SK-N-SH (cell line): ENCODE measurements at regions not wholly inside any gene's neighbourhood (a gene's known extent, or its start where the extent isn't known, plus 50 kb on each side); places are given as distances from the start of the nearest gene placed in this dataset.

Experiments
- CTCF ChIA-PET: fragments of 300-600, 350-600 bp; formaldehyde crosslinking; extraction: SDS; loops from one replicate; lab custom pipeline; 2021; lab: Yijun Ruan, JAX
- POLR2A ChIA-PET: fragments of 350-600 bp; sonication (Branson Sonifier 250); formaldehyde crosslinking; extraction: SDS; loops from one replicate; lab custom pipeline; 2020; ENCODE audit warnings: antibody characterized with exemption, inconsistent platforms; lab: Yijun Ruan, JAX
- DNase-seq: peaks from one replicate; pipeline ENCODE4 v3.0.0; 2012
- H2AFZ ChIP-seq: fragments of 200-600 bp; sonication (generic); 2 replicates; pipeline ENCODE4 v1.8.1; 2016; ENCODE audit warnings: antibody characterized with exemption, mild to moderate bottlenecking, low read depth
- H3F3A ChIP-seq: fragments of 200-600 bp; sonication (generic); replicated peaks from 2 replicates; pipeline ENCODE3; 2016; ENCODE audit warnings: antibody characterized with exemption, mild to moderate bottlenecking; ENCODE audit not compliant: insufficient read depth
- H3K27ac ChIP-seq, 2 experiments: fragments of 200-500 bp in 1 of 2; fragments of 200-600 bp in 1 of 2; sonication (Bioruptor generic) in 1 of 2; sonication (generic), shearing (Covaris generic) in 1 of 2; 2 replicates each; pipeline versions ENCODE4 v1.5.1 to v1.6.1; 2014 to 2016; ENCODE audit warnings: low read depth in 2 of 2, inconsistent platforms in 1 of 2, low read length in 1 of 2, mild to moderate bottlenecking in 1 of 2, mixed read lengths in 1 of 2
- H3K27me3 ChIP-seq: fragments of 200-600 bp; sonication (generic), shearing (Covaris generic); 2 replicates; pipeline ENCODE4 v1.6.1; 2016; ENCODE audit warnings: mixed run types; ENCODE audit not compliant: insufficient read depth
- H3K36me3 ChIP-seq, 2 experiments: fragments of 200-500 bp in 1 of 2; fragments of 200-600 bp in 1 of 2; sonication (Bioruptor generic) in 1 of 2; sonication (generic) in 1 of 2; replicated peaks in 1 of 2; 2 replicates each; pipeline versions ENCODE3 to v1.5.1; 2014 to 2016; ENCODE audit warnings: low read length in 1 of 2, mild to moderate bottlenecking in 1 of 2; ENCODE audit not compliant: insufficient read depth in 2 of 2, control insufficient read depth in 1 of 2
- H3K4me1 ChIP-seq, 2 experiments: fragments of 200-500 bp in 1 of 2; fragments of 200-600 bp in 1 of 2; sonication (Bioruptor generic) in 1 of 2; sonication (generic), shearing (Covaris generic) in 1 of 2; 2 replicates each; pipeline versions ENCODE4 v1.5.1 to v1.6.1; 2014 to 2016; ENCODE audit warnings: low read depth in 1 of 2, low read length in 1 of 2, mixed run types in 1 of 2; ENCODE audit not compliant: insufficient read depth in 2 of 2, control insufficient read depth in 1 of 2
- H3K4me2 ChIP-seq: fragments of 200-600 bp; sonication (generic), shearing (Covaris generic); 2 replicates; pipeline ENCODE4 v1.6.1; 2017; ENCODE audit warnings: mixed run types
- H3K4me3 ChIP-seq, 2 experiments: fragments of 200-500 bp in 1 of 2; fragments of 200-600 bp in 1 of 2; sonication (Bioruptor generic) in 1 of 2; sonication (generic), shearing (Covaris generic) in 1 of 2; 2 replicates each; pipeline versions ENCODE4 v1.5.1 to v1.8.1; 2014 to 2016; ENCODE audit warnings: low read depth in 2 of 2, inconsistent platforms in 1 of 2, low read length in 1 of 2, mild to moderate bottlenecking in 1 of 2, mixed read lengths in 1 of 2, moderate library complexity in 1 of 2
- H3K79me2 ChIP-seq: fragments of 200-600 bp; sonication (generic); 2 replicates; pipeline ENCODE4 v1.8.1; 2017; ENCODE audit warnings: mild to moderate bottlenecking; ENCODE audit not compliant: insufficient read depth
- H3K9ac ChIP-seq: fragments of 200-600 bp; sonication (generic); 2 replicates; pipeline ENCODE4 v1.6.1; 2017; ENCODE audit warnings: mixed run types
- H3K9me2 ChIP-seq: fragments of 200-600 bp; sonication (generic); 2 replicates; pipeline ENCODE4 v1.6.1; 2017; ENCODE audit warnings: mixed run types
- H3K9me3 ChIP-seq: fragments of 200-600 bp; sonication (generic); 2 replicates; pipeline ENCODE4 v1.6.1; 2017; ENCODE audit warnings: mixed run types, mild to moderate bottlenecking, moderate library complexity
- H4K20me1 ChIP-seq: fragments of 200-600 bp; sonication (generic); 2 replicates; pipeline ENCODE4 v1.6.1; 2017; ENCODE audit warnings: mild to moderate bottlenecking, mixed run types; ENCODE audit not compliant: insufficient read depth
- ELF1 ChIP-seq: IDR thresholded peaks from 2 replicates; pipeline ENCODE4 v1.4.0; 2012
- EP300 ChIP-seq, 2 experiments: IDR thresholded peaks; 2 replicates each; pipeline versions ENCODE4 v1.4.0 to v1.6.1; 2012; ENCODE audit warnings: borderline replicate concordance in 1 of 2, low read depth in 1 of 2, low read length in 1 of 2
- EZH2phosphoT487 ChIP-seq: fragments of 200-600 bp; sonication (generic); IDR thresholded peaks from 2 replicates; pipeline ENCODE4 v1.6.1; 2017; ENCODE audit warnings: low read depth, mixed run types, mild to moderate bottlenecking, antibody characterized with exemption, moderate library complexity, borderline replicate concordance
- FOSL2 ChIP-seq: IDR thresholded peaks from 2 replicates; pipeline ENCODE4 v1.4.0; 2012; ENCODE audit warnings: low read depth, mild to moderate bottlenecking, moderate library complexity, borderline replicate concordance
- FOXM1 ChIP-seq: IDR thresholded peaks from 2 replicates; pipeline ENCODE4 v1.4.0; 2012; ENCODE audit warnings: low read depth, mild to moderate bottlenecking
- JUND ChIP-seq: IDR thresholded peaks from 2 replicates; pipeline ENCODE4 v1.4.0; 2012
- MEF2A ChIP-seq: IDR thresholded peaks from 2 replicates; pipeline ENCODE4 v1.4.0; 2012; ENCODE audit warnings: low read depth, borderline replicate concordance
- NFIC ChIP-seq: IDR thresholded peaks from 2 replicates; pipeline ENCODE4 v1.4.0; 2012; ENCODE audit warnings: borderline replicate concordance
- POLR2AphosphoS5 ChIP-seq: IDR thresholded peaks from 2 replicates; pipeline ENCODE4 v1.6.1; 2012; ENCODE audit warnings: low read depth, low read length
- RAD21 ChIP-seq: IDR thresholded peaks from 2 replicates; pipeline ENCODE4 v1.6.1; 2012; ENCODE audit warnings: mild to moderate bottlenecking, low read length
- RCOR1 ChIP-seq: fragments of 150-350 bp; IDR thresholded peaks from 2 replicates; pipeline ENCODE4 v1.6.1; 2017; ENCODE audit warnings: antibody characterized with exemption, low read length
- SIN3A ChIP-seq: IDR thresholded peaks from 2 replicates; pipeline ENCODE4 v1.6.1; 2012; ENCODE audit warnings: low read depth, mild to moderate bottlenecking, low read length, moderate library complexity, borderline replicate concordance
- SMC3 ChIP-seq: IDR thresholded peaks from 2 replicates; pipeline ENCODE4 v1.6.1; 2012; ENCODE audit warnings: low read depth, low read length, improper control_type of control experiment
- TAF1 ChIP-seq: IDR thresholded peaks from 2 replicates; pipeline ENCODE4 v1.6.1; 2012; ENCODE audit warnings: low read depth, mild to moderate bottlenecking, low read length, moderate library complexity, borderline replicate concordance
- TEAD4 ChIP-seq: IDR thresholded peaks from 2 replicates; pipeline ENCODE4 v1.4.0; 2012; ENCODE audit warnings: mild to moderate bottlenecking, borderline replicate concordance; ENCODE audit not compliant: insufficient read depth
- USF2 ChIP-seq: fragments of 150-350 bp; IDR thresholded peaks from 2 replicates; pipeline ENCODE4 v1.6.1; 2017; ENCODE audit warnings: antibody characterized with exemption, low read length, low read depth, borderline replicate concordance
- WGBS: methylation state at CpG from one replicate; pipeline ENCODE4 v1.1.6; 2017; ENCODE audit warnings: low lambda C conversion rate; 5-methylcytosine and 5-hydroxymethylcytosine counted together
- TF ChIP-seq, protein P1 (sequence below): IDR thresholded peaks from 2 replicates; pipeline ENCODE4 v1.6.1; 2012; ENCODE audit warnings: mild to moderate bottlenecking, low read depth, low read length, moderate library complexity
- TF ChIP-seq, protein P2 (sequence below): IDR thresholded peaks from 2 replicates; pipeline ENCODE4 v1.4.0; 2012; ENCODE audit warnings: low read depth, borderline replicate concordance

- Histone ChIP-seq H3K27ac (no peak overlapping the region), H3K9ac (no peak overlapping the region), H3K4me2 (no peak overlapping the region), H2AFZ (no peak overlapping the region), H3F3A (peaks cover 7% of the 10 kb centered on the region), H4K20me1 (no peaks in the 10 kb centered on the region), H3K36me3 (no peaks in the 10 kb centered on the region), H3K9me2 (no peaks in the 10 kb centered on the region), H3K4me1 (no peaks in the 10 kb centered on the region), H3K4me3 (no peak overlapping the region), H3K79me2 (no peaks in the 10 kb centered on the region), H3K27me3 (peaks cover 42% of the 10 kb centered on the region), H3K9me3 (no peaks in the 10 kb centered on the region)
- TF ChIP-seq FOSL2 (no peak), FOXM1 (no peak), EP300 (IDR thresholded peaks at IDR 0.05; ENCODE audit: borderline replicate concordance in 1 of 2, low read depth in 1 of 2, low read length in 1 of 2) (no peak), MEF2A (no peak), EZH2phosphoT487 (no peak), SIN3A (no peak), USF2 (no peak), NFIC (no peak), RCOR1 (no peak), ELF1 (no peak), POLR2AphosphoS5 (no peak), RAD21 (no peak), TEAD4 (no peak), TAF1 (no peak), SMC3 (no peak), JUND (no peak)
- TF ChIP-seq, protein P1, sequence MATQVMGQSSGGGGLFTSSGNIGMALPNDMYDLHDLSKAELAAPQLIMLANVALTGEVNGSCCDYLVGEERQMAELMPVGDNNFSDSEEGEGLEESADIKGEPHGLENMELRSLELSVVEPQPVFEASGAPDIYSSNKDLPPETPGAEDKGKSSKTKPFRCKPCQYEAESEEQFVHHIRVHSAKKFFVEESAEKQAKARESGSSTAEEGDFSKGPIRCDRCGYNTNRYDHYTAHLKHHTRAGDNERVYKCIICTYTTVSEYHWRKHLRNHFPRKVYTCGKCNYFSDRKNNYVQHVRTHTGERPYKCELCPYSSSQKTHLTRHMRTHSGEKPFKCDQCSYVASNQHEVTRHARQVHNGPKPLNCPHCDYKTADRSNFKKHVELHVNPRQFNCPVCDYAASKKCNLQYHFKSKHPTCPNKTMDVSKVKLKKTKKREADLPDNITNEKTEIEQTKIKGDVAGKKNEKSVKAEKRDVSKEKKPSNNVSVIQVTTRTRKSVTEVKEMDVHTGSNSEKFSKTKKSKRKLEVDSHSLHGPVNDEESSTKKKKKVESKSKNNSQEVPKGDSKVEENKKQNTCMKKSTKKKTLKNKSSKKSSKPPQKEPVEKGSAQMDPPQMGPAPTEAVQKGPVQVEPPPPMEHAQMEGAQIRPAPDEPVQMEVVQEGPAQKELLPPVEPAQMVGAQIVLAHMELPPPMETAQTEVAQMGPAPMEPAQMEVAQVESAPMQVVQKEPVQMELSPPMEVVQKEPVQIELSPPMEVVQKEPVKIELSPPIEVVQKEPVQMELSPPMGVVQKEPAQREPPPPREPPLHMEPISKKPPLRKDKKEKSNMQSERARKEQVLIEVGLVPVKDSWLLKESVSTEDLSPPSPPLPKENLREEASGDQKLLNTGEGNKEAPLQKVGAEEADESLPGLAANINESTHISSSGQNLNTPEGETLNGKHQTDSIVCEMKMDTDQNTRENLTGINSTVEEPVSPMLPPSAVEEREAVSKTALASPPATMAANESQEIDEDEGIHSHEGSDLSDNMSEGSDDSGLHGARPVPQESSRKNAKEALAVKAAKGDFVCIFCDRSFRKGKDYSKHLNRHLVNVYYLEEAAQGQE, result no peak
- TF ChIP-seq, protein P2, sequence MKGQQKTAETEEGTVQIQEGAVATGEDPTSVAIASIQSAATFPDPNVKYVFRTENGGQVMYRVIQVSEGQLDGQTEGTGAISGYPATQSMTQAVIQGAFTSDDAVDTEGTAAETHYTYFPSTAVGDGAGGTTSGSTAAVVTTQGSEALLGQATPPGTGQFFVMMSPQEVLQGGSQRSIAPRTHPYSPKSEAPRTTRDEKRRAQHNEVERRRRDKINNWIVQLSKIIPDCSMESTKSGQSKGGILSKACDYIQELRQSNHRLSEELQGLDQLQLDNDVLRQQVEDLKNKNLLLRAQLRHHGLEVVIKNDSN, result no peak
- CTCF ChIA-PET, result interaction anchor here (0.7 to 1.3 kb wide), 4 partner anchors 8 to 335 kb away, joined by 3 to 5 read pairs (median 3); no protein-coding TSS in a partner anchor
- DNase-seq, result no peak
- WGBS, result 34% methylated on average over 12 of the region's 12 CpGs
- POLR2A ChIA-PET, result no interaction called here
Measured at GRCh38 chr7:156155988-156156733, 343.9 kb upstream of the SHH start.
